HS-27A (cell line): ENCODE measurements at regions not wholly inside any gene's neighbourhood (a gene's known extent, or its start where the extent isn't known, plus 50 kb on each side); places are given as distances from the start of the nearest gene placed in this dataset.
"Not testable (repeated sequence)": the region's sequence is repeated elsewhere in the genome, so short reads cannot be mapped to it uniquely, and the experiment has no call there.

ENCODE experiments used
- DNase-seq: peaks from one replicate; pipeline ENCODE4 v3.0.0-alpha.2; 2012; ENCODE audit warnings: low read depth, missing footprints

DNA sequence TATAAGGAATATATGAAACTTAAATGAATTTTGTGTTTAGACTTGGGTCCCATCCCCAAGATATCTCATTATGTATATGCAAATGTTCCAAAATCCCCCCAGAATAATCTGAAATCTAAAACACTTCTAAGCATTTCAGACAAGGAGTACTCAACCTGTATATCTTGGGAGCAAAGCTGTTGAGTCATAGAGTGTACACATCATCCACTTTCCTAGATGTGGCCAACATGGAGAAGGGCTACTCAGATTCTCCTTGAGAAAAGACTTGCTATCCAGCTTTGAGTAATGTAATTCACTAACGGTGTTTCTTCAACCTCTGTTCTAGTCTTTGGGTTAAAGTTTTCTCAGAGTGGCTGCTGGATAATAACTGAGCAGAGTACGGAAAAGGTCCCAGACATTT is 215.5 kb upstream of the POU1F1 start:
- no peak for DNase-seq

DNA sequence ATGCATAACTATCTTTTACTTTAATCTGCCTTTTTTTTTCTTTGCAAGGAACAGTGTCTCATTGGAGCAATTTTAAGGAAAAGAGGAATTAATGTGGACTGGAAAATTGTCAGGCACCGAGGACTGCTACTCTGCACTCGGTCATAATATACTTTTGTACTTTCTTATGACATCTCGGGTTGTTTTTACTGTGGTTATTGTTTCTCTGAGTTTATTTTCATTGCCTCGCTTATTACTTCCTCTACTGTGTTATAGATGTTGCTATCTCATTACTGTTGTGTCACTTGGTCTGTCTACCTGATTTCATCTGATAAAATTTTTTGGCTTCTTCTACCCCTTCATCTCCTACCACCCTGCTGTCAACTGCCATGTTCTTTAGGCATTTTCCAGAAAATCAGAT is 213.5 kb upstream of the POU1F1 start:
- no peak for DNase-seq

DNA sequence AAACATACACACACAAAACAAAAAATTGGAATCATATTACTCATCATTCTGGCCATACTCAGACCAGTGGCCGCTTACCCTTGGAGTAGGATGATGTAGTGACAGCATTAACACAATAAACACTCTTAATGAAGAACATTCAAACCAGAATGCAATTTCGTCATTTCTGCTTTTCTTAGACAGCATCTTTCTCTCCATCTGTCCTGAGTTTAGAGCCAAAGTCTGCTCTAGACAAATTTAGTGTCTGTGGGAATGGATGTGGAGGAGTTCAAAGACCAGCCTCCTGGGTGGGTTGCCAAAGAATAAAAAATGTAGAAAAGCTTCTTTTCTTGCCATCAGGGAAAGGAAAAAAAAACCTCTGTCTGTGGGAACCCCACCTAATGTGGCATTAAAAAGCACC is 212.4 kb upstream of the POU1F1 start:
- no peak for DNase-seq

DNA sequence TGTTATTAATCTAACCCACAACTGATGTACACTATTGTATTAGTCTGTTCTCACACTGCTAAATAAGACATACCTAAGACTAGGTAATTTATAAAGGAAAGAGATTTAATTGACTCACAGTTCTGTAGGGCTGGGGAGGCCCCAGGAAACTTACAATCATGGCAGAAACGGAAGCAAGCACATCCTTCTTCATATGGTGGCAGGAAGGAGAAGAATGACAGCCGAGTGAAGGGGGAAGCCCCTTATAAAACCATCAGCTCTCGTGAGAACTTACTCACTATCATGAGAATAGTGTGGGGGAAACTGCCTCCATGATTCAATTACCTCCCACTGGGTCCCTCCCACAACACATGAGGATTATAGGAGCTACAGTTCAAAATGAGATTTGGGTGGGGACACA is 210.3 kb upstream of the POU1F1 start:
- not testable (repeated sequence) for DNase-seq

DNA sequence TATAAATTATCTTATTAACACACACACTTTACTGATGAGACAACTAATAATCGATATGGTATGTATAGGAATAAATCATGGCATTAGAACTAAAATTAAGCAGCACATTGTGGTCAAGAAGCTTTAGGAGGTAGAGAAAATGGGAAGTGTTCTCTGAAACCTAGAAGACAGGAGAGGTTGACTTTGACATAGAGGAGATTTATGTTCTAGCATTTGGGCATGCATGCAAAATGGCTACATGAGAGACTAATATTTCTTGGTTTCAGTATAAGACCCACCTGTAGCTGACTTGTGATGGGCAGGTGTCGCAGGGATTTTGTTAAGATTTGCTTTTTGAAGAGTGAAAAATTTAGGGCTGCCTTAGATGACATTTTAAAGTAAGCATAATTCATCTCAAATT is 209.7 kb upstream of the POU1F1 start:
- DNase-seq = no peak

DNA sequence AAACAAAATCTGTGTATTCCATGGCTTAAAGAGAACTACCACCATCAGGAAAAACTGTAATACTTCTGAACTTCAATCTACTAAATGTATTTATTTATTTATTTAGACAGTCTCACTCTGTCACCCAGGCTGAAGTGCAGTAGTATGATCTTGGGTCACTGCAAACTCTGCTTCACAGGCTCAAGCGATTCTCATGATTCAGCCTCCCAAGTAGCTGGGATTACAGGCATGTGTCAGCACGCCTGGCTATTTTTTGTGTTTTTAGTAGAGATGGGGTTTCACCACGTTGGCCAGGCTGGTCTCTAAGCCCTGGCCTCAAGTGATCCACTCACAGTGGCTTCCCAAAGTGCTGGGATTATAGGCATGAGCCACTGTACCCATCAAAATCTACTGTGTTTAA is 202.3 kb upstream of the POU1F1 start:
- no peak for DNase-seq

DNA sequence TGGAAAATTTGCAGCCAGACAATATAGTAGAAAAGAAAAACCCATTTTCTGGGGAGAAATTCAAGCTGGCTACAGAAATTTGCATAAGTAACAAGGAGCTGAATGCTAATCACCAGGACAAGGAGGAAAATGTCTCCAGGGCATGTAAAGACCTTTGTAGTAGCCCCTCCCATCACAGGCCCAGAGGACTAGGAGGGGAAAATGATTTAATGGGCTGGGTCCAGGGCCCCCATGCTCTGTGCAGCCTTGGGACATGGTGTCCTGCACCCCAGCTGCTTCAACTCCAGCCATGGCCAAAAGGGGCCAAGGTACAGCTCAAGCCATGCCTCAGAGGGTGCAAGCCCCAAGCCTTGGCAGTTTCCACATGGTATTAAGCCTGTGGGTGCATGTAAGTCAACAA is 197.6 kb upstream of the POU1F1 start:
- no peak for DNase-seq

DNA sequence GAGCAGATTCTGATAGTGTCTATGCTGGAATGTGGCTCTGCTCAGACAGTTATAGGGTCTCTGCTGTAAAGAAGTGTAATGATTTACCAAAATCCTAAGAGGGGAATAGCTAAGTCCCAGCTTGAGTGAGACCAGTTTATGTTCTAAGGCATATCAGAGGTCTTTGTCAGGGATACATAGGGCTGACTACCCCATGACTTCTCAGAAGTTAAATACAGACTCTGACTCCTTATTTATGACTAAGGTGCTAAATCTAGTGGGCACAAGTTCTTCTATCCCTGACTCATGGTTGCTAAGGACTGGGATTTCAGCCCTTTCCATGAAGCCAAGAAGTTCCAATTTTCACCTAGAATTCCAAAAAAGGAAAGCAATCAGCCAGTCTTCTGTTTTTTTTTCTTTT is 192.6 kb upstream of the POU1F1 start:
- no peak for DNase-seq

DNA sequence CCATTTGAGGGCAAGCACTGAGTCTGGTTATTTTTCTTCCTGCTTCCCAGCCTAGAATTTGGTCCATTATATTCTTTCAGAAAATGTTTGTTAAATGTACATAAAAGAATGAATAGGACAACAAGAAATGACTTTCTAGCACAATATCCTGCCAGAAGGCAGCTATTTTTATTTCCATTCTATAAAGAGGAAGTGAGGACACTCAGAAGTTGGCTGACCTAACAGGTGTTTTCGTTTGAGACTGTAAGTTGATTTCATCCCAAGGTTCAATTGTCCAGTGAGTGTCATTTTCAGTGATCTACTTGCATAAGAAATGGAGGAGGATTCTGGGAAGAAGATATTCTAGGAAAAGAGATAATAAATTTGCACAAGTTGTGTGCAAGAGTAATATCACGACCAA is 191.9 kb upstream of the POU1F1 start:
- DNase-seq = no peak

DNA sequence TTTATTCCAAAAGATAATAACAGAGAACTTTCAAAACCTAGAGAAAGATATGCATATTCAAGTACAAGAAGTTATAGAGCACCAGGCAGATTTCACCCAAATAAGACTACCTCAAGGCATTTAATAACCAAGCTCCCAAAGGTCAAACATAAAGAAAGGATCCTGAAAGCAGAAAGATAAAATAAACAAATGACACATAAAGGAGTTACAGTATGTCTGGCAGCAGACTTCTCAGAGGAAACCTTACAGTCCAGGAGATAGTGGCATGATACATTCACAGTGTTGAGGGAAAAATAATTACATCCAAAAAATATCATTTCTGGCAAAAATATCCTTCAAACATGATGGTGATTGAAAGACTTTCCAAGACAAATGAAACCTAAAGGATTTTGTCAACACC is 185.8 kb upstream of the POU1F1 start:
- no peak for DNase-seq

DNA sequence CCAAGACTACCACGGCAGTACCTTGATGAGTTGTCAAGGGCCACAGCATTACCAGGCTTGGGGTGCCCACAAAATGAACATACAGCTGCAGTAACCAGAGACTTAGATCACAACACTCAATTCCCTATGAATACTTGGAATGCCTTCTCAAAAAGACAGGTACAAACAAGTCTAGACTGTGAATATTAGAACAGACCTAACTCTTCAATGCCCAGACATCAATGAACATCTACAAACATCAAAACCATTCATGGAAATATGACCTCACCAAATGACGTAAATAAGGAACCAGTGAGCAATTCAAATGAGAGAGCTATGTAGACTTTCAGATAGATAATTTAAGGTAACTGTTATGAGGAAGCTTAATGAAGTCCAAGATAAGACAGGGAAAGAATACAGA is 185.1 kb upstream of the POU1F1 start:
- DNase-seq = no peak

DNA sequence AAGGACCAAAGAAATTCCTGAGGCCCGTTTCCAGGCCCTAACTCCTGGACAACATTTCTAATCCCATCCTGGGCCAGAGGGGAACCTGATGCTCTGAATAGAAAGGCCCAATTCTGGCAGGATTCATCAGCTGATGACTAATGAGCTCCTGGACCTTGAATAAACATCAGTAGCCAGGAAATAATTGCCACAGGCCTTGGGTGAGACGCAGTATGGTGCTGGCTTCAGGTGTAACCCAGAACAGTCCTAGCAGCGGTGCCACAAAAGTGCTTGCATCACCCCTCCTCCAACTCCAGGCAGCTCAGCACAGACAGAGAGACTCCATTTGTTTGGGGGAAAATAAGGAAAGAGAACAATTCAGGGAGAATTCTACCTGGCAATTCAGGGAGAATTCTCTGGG is 184.7 kb upstream of the POU1F1 start:
- DNase-seq = no peak

DNA sequence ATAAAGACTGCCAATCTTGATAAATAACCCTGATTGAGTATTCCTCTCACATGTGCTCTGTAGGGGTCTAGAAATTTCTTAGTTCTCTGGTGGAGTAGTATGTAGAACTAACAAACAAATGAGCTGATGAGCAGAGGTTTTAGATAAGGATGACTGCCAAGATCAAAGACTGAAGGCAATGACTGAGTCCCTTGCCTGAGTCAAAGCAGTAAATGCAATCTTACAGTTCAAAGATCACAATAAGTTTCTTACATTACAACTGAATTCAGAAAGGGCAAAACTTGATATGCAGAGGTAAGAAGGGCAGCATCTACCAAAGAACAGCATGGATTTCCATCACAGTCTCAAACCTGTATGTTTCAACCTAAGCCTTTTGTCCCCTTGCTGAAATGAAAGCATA is 172.2 kb upstream of the POU1F1 start:
- DNase-seq = no peak

DNA sequence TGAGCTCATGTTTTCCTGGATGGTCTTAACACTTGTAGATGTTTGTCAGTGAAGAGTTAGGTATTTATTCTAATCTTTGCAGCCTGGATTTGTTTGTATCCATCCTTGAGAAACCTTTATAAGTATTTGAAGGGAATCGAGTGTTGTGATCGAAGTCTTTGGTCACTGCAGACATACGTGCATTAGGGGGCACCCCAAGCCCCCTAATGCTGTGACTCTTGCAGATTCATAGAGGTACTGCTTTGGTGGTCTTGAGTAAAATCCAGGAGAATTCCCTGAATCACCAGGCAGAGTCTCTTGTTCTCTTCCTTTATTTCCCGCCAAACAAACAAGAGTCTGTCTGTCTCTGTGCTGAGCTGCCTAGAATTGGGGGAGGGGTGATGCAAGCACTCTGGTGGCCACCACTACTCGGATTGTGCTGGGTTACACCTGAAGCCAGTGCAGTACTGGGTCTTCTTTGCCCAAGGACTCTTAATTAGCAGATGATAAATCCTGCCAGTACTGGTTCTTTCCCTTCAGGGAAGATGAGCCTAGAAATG is 170.5 kb upstream of the POU1F1 start:
- DNase-seq = no peak

DNA sequence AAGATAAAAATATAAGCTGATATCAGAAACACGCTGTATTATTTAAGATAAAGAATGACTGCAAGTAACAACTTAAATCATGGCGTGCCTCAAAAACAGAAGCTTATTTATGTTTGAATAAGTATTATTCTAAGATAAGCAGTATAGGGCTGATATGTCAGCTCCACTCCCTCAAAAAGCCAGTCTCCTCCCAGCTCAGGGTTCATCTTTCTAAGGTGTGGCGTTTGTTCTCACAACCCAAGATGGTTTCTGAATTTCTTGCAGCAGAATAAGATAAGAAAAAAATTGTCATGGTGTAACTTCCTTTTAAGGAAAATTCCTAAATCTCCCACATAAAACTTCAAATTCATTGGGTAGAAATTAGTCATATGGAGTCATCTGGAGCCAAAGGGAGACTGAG is 166.1 kb upstream of the POU1F1 start:
- DNase-seq = no peak

DNA sequence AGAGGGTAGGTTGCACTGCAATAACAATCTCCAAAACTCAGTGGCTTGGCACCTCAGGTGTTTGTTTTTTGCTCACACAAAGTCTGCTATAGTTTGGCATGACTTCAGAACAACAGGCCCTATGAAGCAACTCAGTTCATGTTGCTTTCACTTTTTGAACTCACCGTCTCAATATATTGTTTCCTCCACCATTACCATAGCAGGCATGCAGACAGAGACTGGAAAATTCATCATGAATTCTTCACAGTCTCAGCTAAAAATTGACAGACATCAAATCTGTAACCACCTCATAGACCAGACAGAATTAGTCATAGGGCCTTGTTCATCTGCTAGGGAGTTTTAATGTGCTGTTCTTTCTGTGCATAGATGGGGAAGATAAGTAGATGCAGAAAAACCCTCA is 161.4 kb upstream of the POU1F1 start:
- DNase-seq = peak; percentile 38

DNA sequence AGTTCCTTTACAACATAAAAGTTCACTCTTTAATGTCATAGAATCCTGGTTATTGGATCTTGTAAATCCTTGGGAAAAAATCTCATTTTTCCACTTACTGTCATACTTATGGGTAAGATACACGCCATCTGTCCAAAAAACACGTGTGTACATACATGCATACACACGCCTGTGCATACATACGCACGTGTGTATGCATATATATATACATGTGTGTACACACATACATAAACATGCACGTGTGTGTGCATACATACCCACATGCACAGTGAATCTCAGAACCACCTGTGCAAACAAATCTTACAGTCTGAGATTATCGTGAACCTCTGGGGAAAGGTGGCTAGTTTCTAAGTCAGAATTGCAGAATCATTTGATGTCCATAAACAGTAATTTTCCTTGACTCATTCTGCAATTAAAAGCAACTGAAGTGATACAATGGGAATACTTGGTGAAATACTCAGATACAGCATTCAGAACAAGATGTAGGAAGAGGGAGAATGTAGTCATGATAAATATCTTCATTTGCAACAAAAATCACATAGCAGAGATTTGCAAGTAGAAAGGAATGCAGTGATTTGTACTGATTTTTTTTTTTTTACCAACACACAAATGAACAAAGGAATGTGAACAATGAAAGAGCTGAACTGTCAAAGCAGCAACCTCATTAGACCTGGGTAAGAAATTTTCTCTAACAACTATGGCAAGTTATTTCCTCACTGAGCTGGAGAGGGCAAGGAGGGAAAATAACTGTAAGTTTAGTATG is 160.6 kb upstream of the POU1F1 start:
- DNase-seq = peak; percentile 66

DNA sequence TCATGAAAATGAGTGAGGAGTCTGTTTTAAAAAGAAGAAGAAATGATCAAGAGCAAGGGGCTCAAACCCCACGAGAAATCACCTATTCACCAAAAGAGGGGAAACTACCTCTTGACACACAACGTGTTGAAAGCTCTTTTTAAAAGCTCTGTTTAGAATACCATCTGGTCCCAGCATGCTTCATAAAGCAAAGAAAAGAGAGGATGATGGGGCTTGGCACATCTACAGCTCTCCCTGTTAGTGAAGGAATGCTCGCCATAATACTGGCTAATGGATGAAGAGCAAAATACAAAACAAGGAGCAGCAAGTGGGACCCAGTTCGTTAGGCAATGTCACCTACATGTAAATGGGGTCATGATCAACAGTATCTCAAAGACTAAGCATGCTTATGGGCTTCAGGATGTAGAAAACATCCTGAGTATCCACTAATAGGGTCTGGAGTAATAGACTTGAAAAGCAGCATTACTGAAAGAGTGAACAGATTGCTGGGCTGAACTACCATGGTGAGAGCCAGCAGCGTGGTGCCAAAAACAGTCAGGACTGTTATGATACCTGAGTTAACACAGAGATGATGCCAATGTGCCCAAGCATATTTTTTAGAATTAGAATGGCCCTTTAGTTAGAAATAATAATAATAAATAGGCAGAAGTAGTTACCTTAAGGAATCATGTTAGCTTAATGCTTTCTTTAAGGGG is 159.7 kb upstream of the POU1F1 start:
- DNase-seq = no peak

DNA sequence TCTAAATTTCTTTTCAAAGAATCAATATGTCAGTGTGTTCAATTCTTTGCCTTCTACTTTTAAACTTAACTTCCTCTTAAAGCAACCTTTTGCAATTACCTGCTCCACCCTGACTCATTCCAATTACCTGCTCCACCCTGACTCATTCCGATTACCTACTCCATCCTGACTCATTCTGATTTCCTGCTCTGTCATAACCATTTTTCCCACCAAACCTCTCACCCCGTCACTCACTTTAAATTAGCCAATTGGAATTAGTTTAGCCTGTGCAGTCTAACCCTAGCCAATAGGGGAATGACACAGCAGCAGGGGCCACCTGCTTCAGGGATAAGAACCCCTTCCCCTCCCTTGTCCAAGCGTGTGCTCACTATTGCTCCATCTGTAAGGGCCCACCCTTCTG is 157.1 kb upstream of the POU1F1 start:
- not testable (repeated sequence) for DNase-seq

DNA sequence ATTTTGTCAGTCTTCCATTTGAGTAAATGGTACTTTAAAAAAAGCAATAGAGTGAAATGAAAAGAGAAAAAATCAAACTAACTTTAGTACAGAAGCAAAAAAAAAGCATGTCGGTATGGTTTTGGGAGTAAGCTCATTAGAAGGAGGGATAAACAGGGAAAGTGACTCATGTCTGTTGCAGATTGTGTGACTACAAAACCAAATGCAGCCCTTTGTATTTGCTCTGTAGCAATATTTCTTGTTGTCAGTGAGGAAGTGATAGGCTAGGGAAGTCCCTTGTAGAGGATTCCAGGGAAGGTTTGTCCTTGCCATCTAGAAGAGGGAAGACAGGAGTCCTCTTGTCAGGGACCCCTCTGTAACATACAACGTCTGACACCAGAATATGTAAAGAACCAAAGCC is 150.5 kb upstream of the POU1F1 start:
- DNase-seq = no peak

DNA sequence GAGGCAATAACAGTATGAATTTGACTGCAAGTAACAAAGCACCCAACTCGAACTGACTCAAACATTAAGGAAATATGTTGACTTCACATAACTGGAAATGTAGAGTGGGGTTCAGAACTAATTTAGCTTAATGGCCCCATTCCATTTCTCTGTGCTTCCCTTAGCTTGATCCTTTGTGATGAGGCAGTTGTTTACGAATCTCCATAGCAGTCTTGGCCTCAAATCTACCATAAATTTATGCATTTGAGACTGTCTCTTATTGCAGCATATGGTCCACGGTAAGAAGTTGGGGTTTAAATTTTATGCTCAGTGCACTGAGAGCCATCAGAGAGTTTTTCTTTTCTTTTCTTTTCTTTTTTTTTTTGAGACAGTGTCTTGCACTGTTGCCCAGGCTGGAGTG is 148.7 kb upstream of the POU1F1 start:
- no peak for DNase-seq

DNA sequence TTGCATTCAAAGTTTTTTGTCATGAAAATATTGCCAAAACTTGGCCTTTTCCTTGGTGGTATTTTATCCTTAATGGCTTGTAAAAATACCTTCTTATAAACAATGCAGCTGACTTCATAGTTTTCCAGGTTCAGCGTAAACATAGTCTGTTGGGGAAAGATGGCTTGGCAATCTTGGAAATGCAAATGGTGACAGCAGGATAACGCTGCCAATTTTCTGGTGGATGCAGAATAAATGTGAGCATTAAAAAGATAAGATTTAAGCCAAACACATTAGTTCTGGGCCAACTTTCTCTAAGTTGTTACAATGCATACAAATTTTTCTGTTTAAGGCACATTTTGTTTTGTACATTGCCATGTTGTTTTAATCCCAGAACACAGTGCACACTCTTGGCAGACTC is 147.0 kb upstream of the POU1F1 start:
- no peak for DNase-seq

DNA sequence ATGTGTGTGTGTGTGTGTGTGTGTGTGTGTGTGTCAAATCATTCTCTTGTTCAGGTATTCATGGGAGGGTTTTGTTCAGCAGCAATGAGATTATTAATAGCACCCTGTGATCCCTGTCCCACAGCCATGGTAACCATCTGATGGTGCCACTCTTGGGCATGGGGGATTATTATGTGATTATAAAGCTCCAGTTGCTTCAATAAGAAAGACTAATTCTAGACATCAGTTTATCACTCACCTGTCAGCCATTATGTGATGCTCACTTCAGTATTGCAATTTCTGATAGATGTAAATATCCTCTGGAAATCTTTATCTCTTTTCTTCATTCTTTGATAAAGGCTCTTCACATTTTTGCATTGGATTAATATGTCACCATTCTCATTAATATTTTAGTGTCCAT is 145.9 kb upstream of the POU1F1 start:
- DNase-seq = no peak

DNA sequence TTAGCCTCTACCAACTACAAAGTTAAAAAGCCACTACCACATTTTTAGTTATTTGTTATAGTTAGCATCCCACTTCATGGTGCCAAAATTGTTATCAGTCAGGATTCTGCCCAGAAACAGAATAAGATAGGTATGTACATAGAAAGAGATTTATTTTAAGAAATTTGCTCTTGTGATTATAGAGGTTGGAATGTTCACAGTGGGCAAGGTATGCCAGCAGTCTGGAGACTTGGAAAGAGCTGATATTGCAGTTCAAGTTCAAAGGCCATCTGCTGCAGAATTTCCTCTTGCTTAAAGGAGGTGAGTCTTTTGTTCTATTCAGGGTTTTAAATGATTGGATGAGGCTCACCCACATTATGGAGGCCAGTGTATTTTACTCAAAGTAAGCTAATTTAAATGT is 143.8 kb upstream of the POU1F1 start:
- DNase-seq = no peak
